Amniotic stem cell (primary cell): ENCODE measurements at regions not wholly inside any gene's neighbourhood (a gene's known extent, or its start where the extent isn't known, plus 50 kb on each side); places are given as distances from the start of the nearest gene placed in this dataset.

Experiments
- DNase-seq: peaks from one replicate; lab custom pipeline; 2025; lab: John Stamatoyannopoulos, UW

GRCh38 chr1:212526111-212526491 is 82.5 kb upstream of the ATF3 start:
- DNase-seq, result no peak

- no peak for DNase-seq
Measured at GRCh38 chr1:212528501-212528900, 80.1 kb upstream of the ATF3 start.

GRCh38 chr1:212529211-212529741 is 79.3 kb upstream of the ATF3 start:
- DNase-seq, result no peak

- DNase-seq, result no peak
Measured at GRCh38 chr1:212531267-212531666, 77.3 kb upstream of the ATF3 start.

- DNase-seq, result no peak
Measured at GRCh38 chr1:212531796-212532195, 76.8 kb upstream of the ATF3 start.

- no peak for DNase-seq
Measured at GRCh38 chr1:212532469-212533147, 76.0 kb upstream of the ATF3 start.

- no peak for DNase-seq
Measured at GRCh38 chr1:212533148-212533517, 75.4 kb upstream of the ATF3 start.

- DNase-seq, result no peak
Measured at GRCh38 chr1:212536586-212536985, 72.0 kb upstream of the ATF3 start.

GRCh38 chr1:212537610-212538009 is 71.0 kb upstream of the ATF3 start:
- DNase-seq, result no peak

- DNase-seq, result no peak
Measured at GRCh38 chr1:212539737-212540430, 68.7 kb upstream of the ATF3 start.

GRCh38 chr1:212542761-212543187 is 65.8 kb upstream of the ATF3 start:
- no peak for DNase-seq

- DNase-seq, result no peak
Measured at GRCh38 chr1:212544110-212544509, 64.5 kb upstream of the ATF3 start.

GRCh38 chr1:212545941-212546635 is 62.5 kb upstream of the ATF3 start:
- no peak for DNase-seq

GRCh38 chr1:212549503-212550017 is 59.0 kb upstream of the ATF3 start:
- no peak for DNase-seq

- no peak for DNase-seq
Measured at GRCh38 chr1:212551929-212552328, 56.6 kb upstream of the ATF3 start.

GRCh38 chr1:212553676-212554075 is 54.9 kb upstream of the ATF3 start:
- no peak for DNase-seq

- no peak for DNase-seq
Measured at GRCh38 chr1:212554401-212554800, 54.2 kb upstream of the ATF3 start.

- no peak for DNase-seq
Measured at GRCh38 chr1:212555426-212555825, 53.1 kb upstream of the ATF3 start.

GRCh38 chr1:212556822-212557549 is 51.6 kb upstream of the ATF3 start:
- DNase-seq, result no peak

- DNase-seq, result peak; percentile 17
Measured at GRCh38 chr1:212557739-212558692, 50.5 kb upstream of the ATF3 start.
